Muscle of leg (tissue), 3 donors: ENCODE measurements at regions not wholly inside any gene's neighbourhood (a gene's known extent, or its start where the extent isn't known, plus 50 kb on each side); places are given as distances from the start of the nearest gene placed in this dataset.

ENCODE experiments used
- DNase-seq: peaks from one replicate; pipeline ENCODE4 v3.0.0; 2013
- H3K27ac ChIP-seq: one replicate; pipeline ENCODE4 v1.5.1; 2013; ENCODE audit warnings: mild to moderate bottlenecking, low read length, control low read depth
- H3K27me3 ChIP-seq: one replicate; pipeline ENCODE4 v1.6.1; 2013; ENCODE audit warnings: low read length; ENCODE audit not compliant: control insufficient read depth, insufficient read depth
- H3K36me3 ChIP-seq: one replicate; pipeline ENCODE4 v1.6.1; 2013; ENCODE audit warnings: low read length; ENCODE audit not compliant: control insufficient read depth, insufficient read depth
- H3K4me1 ChIP-seq: one replicate; pipeline ENCODE4 v1.6.1; 2013; ENCODE audit warnings: low read length; ENCODE audit not compliant: control insufficient read depth, insufficient read depth
- H3K4me3 ChIP-seq: one replicate; pipeline ENCODE4 v1.5.1; 2013; ENCODE audit warnings: low read length, control low read depth
- H3K9me3 ChIP-seq: replicated peaks from 2 replicates; pipeline ENCODE4 v1.6.1; 2013; ENCODE audit warnings: low read depth, low read length; ENCODE audit not compliant: control insufficient read depth
- WGBS: methylation state at CpG from one replicate; pipeline ENCODE4 v1.1.5; 2013; ENCODE audit warnings: missing lambda C conversion rate; ENCODE audit not compliant: insufficient coverage; 5-methylcytosine and 5-hydroxymethylcytosine counted together

GRCh38 chr13:40484974-40485373 lies 181.5 kb downstream of the FOXO1 start:
- Histone ChIP-seq H3K27ac (no peak overlapping the region), H3K4me3 (no peak overlapping the region), H3K4me1 (peaks cover 22% of the 10 kb centered on the region), H3K36me3 (no peaks in the 10 kb centered on the region), H3K27me3 (no peaks in the 10 kb centered on the region), H3K9me3 (no peaks in the 10 kb centered on the region)
- WGBS, result 75% methylated on average over 2 of the region's 7 CpGs
- no peak for DNase-seq

GRCh38 chr13:40485611-40486517 lies 180.6 kb downstream of the FOXO1 start:
- H3K36me3 ChIP-seq, result no peaks in the 10 kb centered on the region
- H3K9me3 ChIP-seq, result no peaks in the 10 kb centered on the region
- WGBS, result 93% methylated on average over 4 of the region's 12 CpGs
- H3K4me1 ChIP-seq, result peaks cover 17% of the 10 kb centered on the region
- H3K27me3 ChIP-seq, result no peaks in the 10 kb centered on the region
- H3K4me3 ChIP-seq, result no peak overlapping the region
- DNase-seq, result no peak
- H3K27ac ChIP-seq, result no peak overlapping the region

GRCh38 chr13:40486518-40487163 lies 179.8 kb downstream of the FOXO1 start:
- no peak overlapping the region for H3K4me3 ChIP-seq
- peaks cover 3% of the 10 kb centered on the region for H3K27me3 ChIP-seq
- no peaks in the 10 kb centered on the region for H3K9me3 ChIP-seq
- 61% methylated on average over 8 of the region's 12 CpGs for WGBS
- H3K4me1 ChIP-seq, result peaks cover 16% of the 10 kb centered on the region
- no peaks in the 10 kb centered on the region for H3K36me3 ChIP-seq
- H3K27ac ChIP-seq, result no peak overlapping the region
- DNase-seq, result no peak

GRCh38 chr13:40488869-40489391 lies 177.5 kb downstream of the FOXO1 start:
- H3K36me3 ChIP-seq, result no peaks in the 10 kb centered on the region
- H3K27ac ChIP-seq, result no peak overlapping the region
- no peaks in the 10 kb centered on the region for H3K9me3 ChIP-seq
- peaks cover 3% of the 10 kb centered on the region for H3K27me3 ChIP-seq
- H3K4me3 ChIP-seq, result no peak overlapping the region
- DNase-seq, result no peak
- WGBS, result 91% methylated on average over 16 of the region's 21 CpGs
- H3K4me1 ChIP-seq, result peaks cover 12% of the 10 kb centered on the region

GRCh38 chr13:40490086-40490758 lies 176.2 kb downstream of the FOXO1 start:
- Histone ChIP-seq H3K4me3 (no peak overlapping the region), H3K36me3 (no peaks in the 10 kb centered on the region), H3K27me3 (peaks cover 3% of the 10 kb centered on the region), H3K4me1 (peaks cover 3% of the 10 kb centered on the region), H3K27ac (no peak overlapping the region), H3K9me3 (no peaks in the 10 kb centered on the region)
- WGBS, result 50% methylated on average over 5 of the region's 7 CpGs
- DNase-seq, result no peak

- Histone ChIP-seq H3K36me3 (no peaks in the 10 kb centered on the region), H3K9me3 (no peaks in the 10 kb centered on the region), H3K27ac (no peak overlapping the region), H3K27me3 (peaks cover 3% of the 10 kb centered on the region), H3K4me3 (no peak overlapping the region), H3K4me1 (peaks cover 2% of the 10 kb centered on the region)
- DNase-seq, result no peak
- 79% methylated on average over 9 of the region's 9 CpGs for WGBS
These were observed 173.9 kb downstream of the FOXO1 start for GRCh38 chr13:40492511-40492910.

GRCh38 chr13:40494513-40494912 lies 171.9 kb downstream of the FOXO1 start:
- Histone ChIP-seq H3K4me1 (peaks cover 2% of the 10 kb centered on the region), H3K9me3 (no peaks in the 10 kb centered on the region), H3K27me3 (peaks cover 3% of the 10 kb centered on the region), H3K36me3 (no peaks in the 10 kb centered on the region), H3K4me3 (no peak overlapping the region), H3K27ac (no peak overlapping the region)
- DNase-seq, result no peak
- no CpG with 5 or more reads among the region's 2 CpGs for WGBS

GRCh38 chr13:40494946-40495620 lies 171.4 kb downstream of the FOXO1 start:
- H3K27ac ChIP-seq, result no peak overlapping the region
- WGBS, result 87% methylated on average over 3 of the region's 8 CpGs
- DNase-seq, result no peak
- no peak overlapping the region for H3K4me3 ChIP-seq
- H3K36me3 ChIP-seq, result no peaks in the 10 kb centered on the region
- peaks cover 3% of the 10 kb centered on the region for H3K27me3 ChIP-seq
- H3K9me3 ChIP-seq, result no peaks in the 10 kb centered on the region
- peaks cover 2% of the 10 kb centered on the region for H3K4me1 ChIP-seq

GRCh38 chr13:40495621-40496001 lies 170.8 kb downstream of the FOXO1 start:
- no peaks in the 10 kb centered on the region for H3K9me3 ChIP-seq
- no peaks in the 10 kb centered on the region for H3K36me3 ChIP-seq
- 60% methylated on average over 4 of the region's 7 CpGs for WGBS
- no peak for DNase-seq
- peaks cover 3% of the 10 kb centered on the region for H3K27me3 ChIP-seq
- H3K27ac ChIP-seq, result no peak overlapping the region
- H3K4me3 ChIP-seq, result no peak overlapping the region
- no peaks in the 10 kb centered on the region for H3K4me1 ChIP-seq
